Fibroblast of mammary gland (primary cell): ENCODE measurements at regions not wholly inside any gene's neighbourhood (a gene's known extent, or its start where the extent isn't known, plus 50 kb on each side); places are given as distances from the start of the nearest gene placed in this dataset.

Experiments used
- DNase-seq: peaks from one replicate; pipeline ENCODE4 v3.0.0-alpha.2; 2010; ENCODE audit warnings: low read depth
- H3K4me3 ChIP-seq: 2 replicates; pipeline ENCODE4 v1.5.1; 2011; ENCODE audit warnings: low read depth, mild to moderate bottlenecking, low read length, moderate library complexity; ENCODE audit not compliant: control insufficient read depth
- TF ChIP-seq, protein P1 (sequence below): conservative IDR thresholded peaks from 2 replicates; pipeline ENCODE4 v1.5.1; 2011; ENCODE audit warnings: low read depth, low read length, inconsistent platforms; ENCODE audit not compliant: control insufficient read depth, insufficient read depth

DNA sequence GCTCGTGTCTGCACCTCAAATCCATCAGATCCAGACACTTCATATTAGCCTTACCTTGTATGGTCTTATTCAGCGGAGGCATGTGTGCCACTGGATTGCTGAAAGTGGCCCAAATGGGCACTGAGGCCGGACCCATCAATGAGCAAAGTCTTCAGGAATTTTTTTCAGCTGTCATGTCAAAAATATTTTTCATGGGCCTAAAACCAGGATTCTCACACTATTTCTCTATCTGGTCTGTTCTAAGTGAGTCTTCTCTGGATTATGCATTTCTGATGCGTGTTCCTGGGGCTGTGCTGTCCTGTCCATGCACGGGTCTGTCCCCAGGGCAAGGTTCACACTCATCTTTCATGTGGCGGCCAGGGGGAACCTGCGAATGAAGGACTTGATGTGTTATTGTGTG lies 94.6 kb downstream of the KCNA5 start:
- no peak for DNase-seq
- no peak overlapping the region for H3K4me3 ChIP-seq
- TF ChIP-seq, protein P1, sequence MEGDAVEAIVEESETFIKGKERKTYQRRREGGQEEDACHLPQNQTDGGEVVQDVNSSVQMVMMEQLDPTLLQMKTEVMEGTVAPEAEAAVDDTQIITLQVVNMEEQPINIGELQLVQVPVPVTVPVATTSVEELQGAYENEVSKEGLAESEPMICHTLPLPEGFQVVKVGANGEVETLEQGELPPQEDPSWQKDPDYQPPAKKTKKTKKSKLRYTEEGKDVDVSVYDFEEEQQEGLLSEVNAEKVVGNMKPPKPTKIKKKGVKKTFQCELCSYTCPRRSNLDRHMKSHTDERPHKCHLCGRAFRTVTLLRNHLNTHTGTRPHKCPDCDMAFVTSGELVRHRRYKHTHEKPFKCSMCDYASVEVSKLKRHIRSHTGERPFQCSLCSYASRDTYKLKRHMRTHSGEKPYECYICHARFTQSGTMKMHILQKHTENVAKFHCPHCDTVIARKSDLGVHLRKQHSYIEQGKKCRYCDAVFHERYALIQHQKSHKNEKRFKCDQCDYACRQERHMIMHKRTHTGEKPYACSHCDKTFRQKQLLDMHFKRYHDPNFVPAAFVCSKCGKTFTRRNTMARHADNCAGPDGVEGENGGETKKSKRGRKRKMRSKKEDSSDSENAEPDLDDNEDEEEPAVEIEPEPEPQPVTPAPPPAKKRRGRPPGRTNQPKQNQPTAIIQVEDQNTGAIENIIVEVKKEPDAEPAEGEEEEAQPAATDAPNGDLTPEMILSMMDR: no peak

DNA sequence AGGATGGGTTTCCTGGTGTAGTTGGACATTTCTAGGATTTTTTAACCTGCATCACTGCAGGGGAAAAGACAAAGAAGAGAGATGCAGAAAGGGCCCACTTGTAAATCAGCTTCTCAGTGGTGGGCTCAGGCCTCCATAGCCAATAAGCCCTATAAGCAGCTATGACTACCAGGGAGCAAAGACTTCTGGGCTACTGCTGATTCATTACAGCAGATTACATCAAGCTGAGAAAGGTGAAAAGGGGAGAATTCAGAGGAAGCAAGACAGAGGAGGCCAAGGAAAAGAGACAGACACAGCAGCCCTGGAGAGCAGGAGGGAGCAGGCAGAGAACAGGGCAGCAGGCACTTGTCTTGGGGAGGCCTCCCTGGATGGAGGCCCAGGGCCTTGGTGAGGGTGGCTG lies 95.2 kb downstream of the KCNA5 start:
- TF ChIP-seq, protein P1: no peak

GRCh38 chr12:5139751-5140150 lies 96.1 kb downstream of the KCNA5 start:
- no peak overlapping the region for H3K4me3 ChIP-seq
- no peak for DNase-seq
- TF ChIP-seq, protein P1: no peak

More for the DNA sequence above, 95.2 kb downstream of the KCNA5 start:
- DNase-seq: no peak
- H3K4me3 ChIP-seq: no peak overlapping the region

DNA sequence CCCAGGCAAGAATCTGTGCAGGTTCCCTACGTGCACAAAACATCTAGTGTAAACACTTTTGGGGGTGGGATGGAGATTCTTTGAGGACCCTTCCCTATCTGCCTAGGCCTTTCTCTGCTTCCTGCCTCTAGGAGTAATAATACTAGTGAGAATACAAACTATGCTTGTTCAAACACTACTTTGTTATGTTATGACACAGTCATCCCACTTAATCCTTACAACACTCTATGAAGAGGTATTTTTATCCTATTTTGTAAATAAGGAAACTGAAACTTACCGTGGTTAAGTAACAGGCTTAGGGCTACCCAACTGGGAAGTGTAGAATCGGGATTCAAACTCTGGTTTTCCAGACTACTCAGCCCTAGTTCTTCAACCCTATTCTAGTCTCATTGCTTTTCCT lies 96.5 kb downstream of the KCNA5 start:
- H3K4me3 ChIP-seq: no peak overlapping the region
- TF ChIP-seq, protein P1: no peak
- no peak for DNase-seq

DNA sequence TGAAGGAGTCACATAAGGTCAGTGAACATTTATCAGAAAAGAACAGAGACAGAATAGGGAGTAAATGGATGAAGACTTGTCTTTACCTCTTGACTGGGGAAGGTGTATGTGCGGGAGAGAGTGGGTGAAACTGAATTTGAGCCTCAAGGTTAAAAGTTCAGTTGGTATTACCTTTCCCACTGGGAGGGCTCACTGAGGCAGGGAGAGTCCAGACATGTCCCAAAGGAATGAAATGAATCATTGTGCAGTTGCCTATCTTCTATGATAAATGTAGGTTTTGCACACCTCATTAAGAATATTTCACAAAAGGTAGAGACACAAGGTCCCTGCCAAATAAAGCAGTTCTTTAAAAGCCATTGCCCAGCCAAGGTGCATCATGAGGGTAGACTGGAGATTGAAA lies 105.2 kb downstream of the KCNA5 start:
- H3K4me3 ChIP-seq: no peak overlapping the region
- no peak for DNase-seq
- TF ChIP-seq, protein P1: no peak

- TF ChIP-seq, protein P1: no peak
- H3K4me3 ChIP-seq: no peak overlapping the region
- no peak for DNase-seq
These were observed 110.4 kb downstream of the KCNA5 start for GRCh38 chr12:5154091-5154490.

- H3K4me3 ChIP-seq: no peak overlapping the region
- TF ChIP-seq, protein P1: no peak
- DNase-seq: no peak
These were observed 112.2 kb downstream of the KCNA5 start for GRCh38 chr12:5155866-5156265.
